AG10803 (cell line): ENCODE measurements at regions not wholly inside any gene's neighbourhood (a gene's known extent, or its start where the extent isn't known, plus 50 kb on each side); places are given as distances from the start of the nearest gene placed in this dataset.

ENCODE experiments used
- DNase-seq: peaks from one replicate; pipeline ENCODE4 v3.0.0; 2010; ENCODE audit warnings: low read depth
- H3K4me3 ChIP-seq: 2 replicates; pipeline ENCODE4 v1.5.1; 2011; ENCODE audit warnings: mild to moderate bottlenecking, low read length, control low read depth
- TF ChIP-seq, protein P1 (sequence below): conservative IDR thresholded peaks from 2 replicates; pipeline ENCODE4 v1.5.1; 2011; ENCODE audit warnings: mild to moderate bottlenecking, low read length, control low read depth, inconsistent platforms

DNA sequence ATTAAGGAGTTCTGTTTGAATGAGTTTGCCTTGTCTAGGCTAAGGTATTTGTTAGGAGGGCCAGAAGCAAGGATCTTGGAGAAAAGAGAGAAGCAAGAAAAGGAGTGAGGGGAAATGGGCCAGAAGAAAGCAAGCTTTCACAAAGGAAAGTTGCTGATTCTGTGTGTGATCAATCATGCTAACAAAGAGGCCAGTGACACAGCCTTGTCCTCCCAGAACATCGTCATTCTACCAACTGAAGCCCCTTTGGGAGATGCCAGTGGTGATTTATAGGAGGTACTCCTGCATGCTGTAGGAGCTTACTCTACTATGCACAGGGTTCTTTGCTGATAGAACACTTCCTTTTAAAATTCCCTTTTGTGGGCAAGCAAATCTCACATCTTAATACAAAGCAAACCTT lies 449.2 kb upstream of the SPRED2 start:
- TF ChIP-seq, protein P1, sequence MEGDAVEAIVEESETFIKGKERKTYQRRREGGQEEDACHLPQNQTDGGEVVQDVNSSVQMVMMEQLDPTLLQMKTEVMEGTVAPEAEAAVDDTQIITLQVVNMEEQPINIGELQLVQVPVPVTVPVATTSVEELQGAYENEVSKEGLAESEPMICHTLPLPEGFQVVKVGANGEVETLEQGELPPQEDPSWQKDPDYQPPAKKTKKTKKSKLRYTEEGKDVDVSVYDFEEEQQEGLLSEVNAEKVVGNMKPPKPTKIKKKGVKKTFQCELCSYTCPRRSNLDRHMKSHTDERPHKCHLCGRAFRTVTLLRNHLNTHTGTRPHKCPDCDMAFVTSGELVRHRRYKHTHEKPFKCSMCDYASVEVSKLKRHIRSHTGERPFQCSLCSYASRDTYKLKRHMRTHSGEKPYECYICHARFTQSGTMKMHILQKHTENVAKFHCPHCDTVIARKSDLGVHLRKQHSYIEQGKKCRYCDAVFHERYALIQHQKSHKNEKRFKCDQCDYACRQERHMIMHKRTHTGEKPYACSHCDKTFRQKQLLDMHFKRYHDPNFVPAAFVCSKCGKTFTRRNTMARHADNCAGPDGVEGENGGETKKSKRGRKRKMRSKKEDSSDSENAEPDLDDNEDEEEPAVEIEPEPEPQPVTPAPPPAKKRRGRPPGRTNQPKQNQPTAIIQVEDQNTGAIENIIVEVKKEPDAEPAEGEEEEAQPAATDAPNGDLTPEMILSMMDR, result no peak

GRCh38 chr2:65880436-65880835 lies 448.0 kb upstream of the SPRED2 start:
- DNase-seq, result peak; percentile 25
- no peak overlapping the region for H3K4me3 ChIP-seq
- TF ChIP-seq, protein P1, result no peak

More for the DNA sequence above, 449.2 kb upstream of the SPRED2 start:
- no peak overlapping the region for H3K4me3 ChIP-seq
- no peak for DNase-seq

DNA sequence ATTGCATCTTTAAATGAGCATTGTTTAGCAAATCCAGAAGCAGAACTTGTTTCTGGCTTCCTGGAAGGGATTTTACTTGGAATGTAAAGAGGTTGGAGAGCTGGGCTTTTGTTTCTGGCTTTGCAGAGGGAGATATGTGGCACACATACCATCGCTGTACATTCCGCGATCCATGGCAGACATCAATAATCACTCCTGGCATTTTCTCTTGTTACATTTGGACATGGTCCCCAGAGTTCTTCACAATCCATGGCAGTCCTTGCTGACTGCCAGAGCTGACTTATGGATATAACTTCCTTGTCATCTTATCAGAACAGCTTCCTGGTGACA lies 445.6 kb upstream of the SPRED2 start:
- H3K4me3 ChIP-seq, result no peak overlapping the region
- peak; percentile 21 for DNase-seq
- TF ChIP-seq, protein P1, result no peak

DNA sequence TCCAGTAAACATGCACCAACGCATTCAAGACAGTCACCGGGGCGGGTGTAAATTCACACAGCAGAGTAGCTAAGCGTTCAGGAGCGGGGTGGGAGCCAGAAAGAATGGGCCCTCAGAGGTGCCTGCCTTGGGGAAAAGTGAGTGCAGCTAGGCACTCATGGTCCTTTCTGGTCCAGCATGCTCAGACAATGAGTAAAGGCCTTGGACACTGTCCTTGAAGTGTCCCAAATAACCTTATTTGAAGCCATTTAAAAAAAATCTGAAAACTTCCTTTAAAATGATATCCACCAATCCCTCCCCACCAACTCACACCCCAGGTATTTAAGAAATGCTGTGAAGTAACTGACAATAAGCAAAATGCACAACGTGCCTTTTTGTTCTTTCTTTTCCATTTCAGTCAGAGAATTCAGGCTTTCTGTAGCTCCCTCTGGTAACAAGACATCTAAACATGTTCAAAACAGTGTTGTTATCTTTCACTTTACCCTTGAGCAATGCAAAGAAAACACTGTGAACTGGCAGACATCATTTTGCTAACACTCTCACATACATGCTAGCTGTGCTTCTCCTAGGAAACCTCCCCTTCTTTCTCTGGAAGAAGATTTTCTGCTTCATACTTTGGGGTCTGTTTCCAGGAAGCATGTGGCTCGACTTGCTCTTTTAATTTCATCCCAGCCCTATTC lies 445.1 kb upstream of the SPRED2 start:
- TF ChIP-seq, protein P1, result no peak
- DNase-seq, result peak; percentile 71
- no peak overlapping the region for H3K4me3 ChIP-seq

GRCh38 chr2:65876114-65876513 lies 443.7 kb upstream of the SPRED2 start:
- TF ChIP-seq, protein P1, result no peak
- no peak overlapping the region for H3K4me3 ChIP-seq
- DNase-seq, result no peak

GRCh38 chr2:65870826-65871225 lies 438.4 kb upstream of the SPRED2 start:
- TF ChIP-seq, protein P1, result no peak
- H3K4me3 ChIP-seq, result no peak overlapping the region
- no peak for DNase-seq

DNA sequence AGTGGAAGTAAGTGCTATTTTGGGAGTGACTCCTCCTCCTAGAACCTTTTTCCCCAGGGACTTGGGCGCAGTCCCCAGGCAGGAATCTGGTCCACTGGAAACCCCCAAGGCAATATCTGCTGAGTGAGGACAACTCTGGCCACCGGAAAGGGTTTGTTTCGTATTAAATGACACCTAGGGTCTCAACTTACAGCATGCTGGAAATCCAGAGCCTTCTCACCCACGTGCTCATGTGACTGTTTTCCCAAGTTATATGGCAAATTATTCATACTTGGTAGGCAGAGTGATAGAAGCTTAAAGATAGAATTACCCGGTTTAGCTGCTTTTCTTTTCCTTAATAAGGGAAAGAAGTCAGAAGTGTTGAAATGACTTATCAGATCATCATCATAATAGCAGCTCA lies 436.9 kb upstream of the SPRED2 start:
- no peak overlapping the region for H3K4me3 ChIP-seq
- TF ChIP-seq, protein P1, result no peak
- no peak for DNase-seq
